HL-60 (cell line): ENCODE measurements at regions not wholly inside any gene's neighbourhood (a gene's known extent, or its start where the extent isn't known, plus 50 kb on each side); places are given as distances from the start of the nearest gene placed in this dataset.

Experiments used
- CTCF ChIP-seq: IDR thresholded peaks from one replicate; pipeline ENCODE4 v1.5.1; 2011; ENCODE audit warnings: low read length, control low read depth, inconsistent platforms; ENCODE audit not compliant: insufficient read depth
- POLR2AphosphoS5 ChIP-seq: IDR thresholded peaks from 2 replicates; pipeline ENCODE4 v1.6.1; 2012; ENCODE audit warnings: low read depth

DNA sequence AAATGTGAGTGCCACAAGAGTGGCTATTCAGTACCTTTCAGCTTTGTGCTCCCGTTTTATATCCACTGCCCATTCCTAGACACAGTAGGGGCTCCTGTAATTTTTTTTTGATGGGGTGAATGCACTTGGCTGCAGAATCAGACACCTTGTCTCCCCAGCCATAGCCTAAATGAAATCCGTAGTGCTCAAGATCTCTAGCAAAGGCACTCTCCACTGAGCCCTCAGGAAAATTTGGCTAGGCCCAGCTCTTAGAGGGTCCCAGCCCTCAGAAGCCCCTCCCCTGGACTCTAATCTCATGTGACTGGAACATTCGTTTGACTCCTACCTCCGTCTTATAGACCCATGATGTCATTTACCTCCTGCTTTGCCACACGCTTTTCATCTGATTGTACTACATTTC, 323.9 kb downstream of the SMAD2 start:
- TF ChIP-seq POLR2AphosphoS5 (no peak), CTCF (no peak)
